ENCODE measurements at regions not wholly inside any gene's neighbourhood (a gene's known extent, or its start where the extent isn't known, plus 50 kb on each side); places are given as distances from the start of the nearest gene placed in this dataset.

DNA sequence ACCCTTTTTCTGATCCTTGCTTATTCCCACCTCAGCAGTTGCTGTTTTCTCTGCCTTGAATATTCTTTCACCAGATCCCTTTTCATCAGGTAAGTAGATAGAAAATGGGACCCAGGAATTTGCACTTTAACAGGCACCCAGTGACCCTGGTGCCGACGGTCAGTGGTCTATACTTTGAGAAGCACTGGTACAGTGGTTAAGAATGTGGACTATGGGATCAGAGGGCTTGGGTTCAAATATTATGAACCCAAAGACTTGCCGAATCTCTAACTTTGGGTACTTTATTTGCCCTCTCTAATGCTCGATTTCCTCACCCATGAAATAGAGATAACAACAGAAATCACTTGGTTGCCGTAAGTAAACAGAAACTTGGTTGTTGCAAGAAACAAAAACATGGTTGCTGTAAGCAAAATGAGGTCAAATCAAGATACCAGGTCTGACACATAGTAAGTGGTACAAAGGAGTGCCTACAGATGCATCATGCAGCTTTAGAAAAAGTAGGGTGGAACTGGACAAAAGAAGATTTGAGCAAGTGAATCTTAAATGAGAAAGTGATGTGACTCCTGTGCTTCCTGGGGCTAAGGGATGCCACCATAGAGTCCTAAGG, 69.5 kb upstream of the GLS start:
- no peak overlapping the region for H3K4me2 ChIP-seq (ENCODE audit: insufficient read depth, low read length)
- no peak overlapping the region for H3K4me3 ChIP-seq (ENCODE audit: insufficient read depth, low read length)
- TF ChIP-seq, protein P1, sequence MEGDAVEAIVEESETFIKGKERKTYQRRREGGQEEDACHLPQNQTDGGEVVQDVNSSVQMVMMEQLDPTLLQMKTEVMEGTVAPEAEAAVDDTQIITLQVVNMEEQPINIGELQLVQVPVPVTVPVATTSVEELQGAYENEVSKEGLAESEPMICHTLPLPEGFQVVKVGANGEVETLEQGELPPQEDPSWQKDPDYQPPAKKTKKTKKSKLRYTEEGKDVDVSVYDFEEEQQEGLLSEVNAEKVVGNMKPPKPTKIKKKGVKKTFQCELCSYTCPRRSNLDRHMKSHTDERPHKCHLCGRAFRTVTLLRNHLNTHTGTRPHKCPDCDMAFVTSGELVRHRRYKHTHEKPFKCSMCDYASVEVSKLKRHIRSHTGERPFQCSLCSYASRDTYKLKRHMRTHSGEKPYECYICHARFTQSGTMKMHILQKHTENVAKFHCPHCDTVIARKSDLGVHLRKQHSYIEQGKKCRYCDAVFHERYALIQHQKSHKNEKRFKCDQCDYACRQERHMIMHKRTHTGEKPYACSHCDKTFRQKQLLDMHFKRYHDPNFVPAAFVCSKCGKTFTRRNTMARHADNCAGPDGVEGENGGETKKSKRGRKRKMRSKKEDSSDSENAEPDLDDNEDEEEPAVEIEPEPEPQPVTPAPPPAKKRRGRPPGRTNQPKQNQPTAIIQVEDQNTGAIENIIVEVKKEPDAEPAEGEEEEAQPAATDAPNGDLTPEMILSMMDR (IDR thresholded peaks at IDR 0.05; ENCODE audit: extremely low read depth, low read depth, low read length), result no peak

GRCh38 chr2:190811811-190812210, 68.8 kb upstream of the GLS start:
- Histone ChIP-seq H3K79me2 (ENCODE audit: insufficient read depth, low read length) (no peaks in the 10 kb centered on the region), H3K4me2 (ENCODE audit: insufficient read depth, low read length) (no peak overlapping the region), H3K4me3 (ENCODE audit: insufficient read depth, low read length) (no peak overlapping the region)

More for the DNA sequence above, 69.5 kb upstream of the GLS start:
- no peaks in the 10 kb centered on the region for H3K9me3 ChIP-seq (ENCODE audit: low read depth, low read length)
- DNase-seq (ENCODE audit: insufficient read length, low spot score, missing footprints), result no peak
- H3K27ac ChIP-seq (ENCODE audit: low read depth, low read length), result no peak overlapping the region
- no peaks in the 10 kb centered on the region for H3K36me3 ChIP-seq (ENCODE audit: insufficient read depth, low read length)
- no peaks in the 10 kb centered on the region for H4K20me1 ChIP-seq (ENCODE audit: insufficient read depth, low read length)
- no peaks in the 10 kb centered on the region for H3K27me3 ChIP-seq (ENCODE audit: insufficient read depth, low read length)
- H3K4me1 ChIP-seq (ENCODE audit: insufficient read depth, low read length), result peaks cover 21% of the 10 kb centered on the region
- no peaks in the 10 kb centered on the region for H3K79me2 ChIP-seq (ENCODE audit: insufficient read depth, low read length)
- no peak overlapping the region for H2AFZ ChIP-seq (ENCODE audit: low read length)

GRCh38 chr2:190812506-190813294, 67.9 kb upstream of the GLS start:
- Histone ChIP-seq H3K4me2 (ENCODE audit: insufficient read depth, low read length) (peak overlapping the region; percentile 39), H3K79me2 (ENCODE audit: insufficient read depth, low read length) (no peaks in the 10 kb centered on the region), H3K4me1 (ENCODE audit: insufficient read depth, low read length) (peaks cover 21% of the 10 kb centered on the region), H3K4me3 (ENCODE audit: insufficient read depth, low read length) (no peak overlapping the region), H4K20me1 (ENCODE audit: insufficient read depth, low read length) (no peaks in the 10 kb centered on the region), H2AFZ (ENCODE audit: low read length) (peak overlapping the region; percentile 24), H3K36me3 (ENCODE audit: insufficient read depth, low read length) (no peaks in the 10 kb centered on the region), H3K27me3 (ENCODE audit: insufficient read depth, low read length) (no peaks in the 10 kb centered on the region), H3K27ac (ENCODE audit: low read depth, low read length) (no peak overlapping the region), H3K9me3 (ENCODE audit: low read depth, low read length) (no peaks in the 10 kb centered on the region)
- no peak for DNase-seq (ENCODE audit: insufficient read length, low spot score, missing footprints)
- TF ChIP-seq, protein P1 (IDR thresholded peaks at IDR 0.05; ENCODE audit: extremely low read depth, low read depth, low read length), result no peak

More at GRCh38 chr2:190811811-190812210, 68.8 kb upstream of the GLS start:
- Histone ChIP-seq H3K27me3 (ENCODE audit: insufficient read depth, low read length) (no peaks in the 10 kb centered on the region), H4K20me1 (ENCODE audit: insufficient read depth, low read length) (no peaks in the 10 kb centered on the region), H2AFZ (ENCODE audit: low read length) (no peak overlapping the region), H3K4me1 (ENCODE audit: insufficient read depth, low read length) (peaks cover 21% of the 10 kb centered on the region), H3K27ac (ENCODE audit: low read depth, low read length) (no peak overlapping the region), H3K9me3 (ENCODE audit: low read depth, low read length) (no peaks in the 10 kb centered on the region), H3K36me3 (ENCODE audit: insufficient read depth, low read length) (no peaks in the 10 kb centered on the region)
- no peak for DNase-seq (ENCODE audit: insufficient read length, low spot score, missing footprints)
- TF ChIP-seq, protein P1 (IDR thresholded peaks at IDR 0.05; ENCODE audit: extremely low read depth, low read depth, low read length), result no peak

DNA sequence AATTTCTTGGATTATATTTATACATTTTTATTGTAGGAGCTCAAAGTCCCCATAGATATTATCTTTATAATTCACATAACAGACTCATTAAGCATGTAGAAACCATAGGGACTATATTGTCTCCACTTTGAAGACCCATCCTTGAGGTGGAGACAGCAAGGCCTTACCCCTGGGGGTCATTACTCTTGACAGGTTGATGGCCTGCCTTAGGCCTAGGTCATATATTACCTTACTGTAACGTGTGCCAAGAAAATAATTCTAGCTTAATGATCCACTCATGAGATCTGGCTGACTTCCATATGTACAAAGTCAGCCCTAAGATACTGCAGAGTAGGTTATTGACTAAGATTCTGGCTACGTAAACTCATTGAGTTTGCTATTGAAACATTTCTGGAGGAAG, 65.4 kb upstream of the GLS start:
- TF ChIP-seq, protein P1 (IDR thresholded peaks at IDR 0.05; ENCODE audit: extremely low read depth, low read depth, low read length), result no peak
- DNase-seq (ENCODE audit: insufficient read length, low spot score, missing footprints), result no peak
- H3K27me3 ChIP-seq (ENCODE audit: insufficient read depth, low read length), result no peaks in the 10 kb centered on the region
- no peak overlapping the region for H2AFZ ChIP-seq (ENCODE audit: low read length)
- no peaks in the 10 kb centered on the region for H3K36me3 ChIP-seq (ENCODE audit: insufficient read depth, low read length)
- H3K4me2 ChIP-seq (ENCODE audit: insufficient read depth, low read length), result no peak overlapping the region
- no peaks in the 10 kb centered on the region for H3K9me3 ChIP-seq (ENCODE audit: low read depth, low read length)
- H4K20me1 ChIP-seq (ENCODE audit: insufficient read depth, low read length), result no peaks in the 10 kb centered on the region
- H3K4me1 ChIP-seq (ENCODE audit: insufficient read depth, low read length), result peaks cover 16% of the 10 kb centered on the region
- no peaks in the 10 kb centered on the region for H3K79me2 ChIP-seq (ENCODE audit: insufficient read depth, low read length)
- H3K27ac ChIP-seq (ENCODE audit: low read depth, low read length), result no peak overlapping the region
- H3K4me3 ChIP-seq (ENCODE audit: insufficient read depth, low read length), result no peak overlapping the region
